Uterus (tissue), 3 donors: ENCODE measurements at regions not wholly inside any gene's neighbourhood (a gene's known extent, or its start where the extent isn't known, plus 50 kb on each side); places are given as distances from the start of the nearest gene placed in this dataset.

Experiments
- DNase-seq, 2 donors: peaks; one replicate each; pipeline ENCODE4 v3.0.0-alpha.2; 2019 to 2020
- H3K27ac ChIP-seq, 2 donors: fragments of 200-600 bp; sonication (generic); 1 replicate in 1 of 2; 2 replicates in 1 of 2; pipeline ENCODE4 v1.5.1; 2016 to 2018
- H3K27me3 ChIP-seq, 2 donors: fragments of 200-600 bp; sonication (generic); one replicate each; pipeline ENCODE4 v1.5.1; 2018 to 2019; ENCODE audit warnings: control low read depth in 1 of 2
- H3K36me3 ChIP-seq, 2 donors: fragments of 200-600 bp; sonication (generic); one replicate each; pipeline ENCODE4 v1.5.1; 2019; ENCODE audit warnings: control low read depth in 1 of 2
- H3K4me1 ChIP-seq, 2 donors: fragments of 200-600 bp; sonication (generic); one replicate each; pipeline ENCODE4 v1.5.1; 2018 to 2019; ENCODE audit warnings: control low read depth in 1 of 2
- H3K4me3 ChIP-seq, 2 donors: fragments of 200-600 bp; sonication (generic); 1 replicate in 1 of 2; 2 replicates in 1 of 2; pipeline ENCODE4 v1.5.1; 2018 to 2019; ENCODE audit warnings: mild to moderate bottlenecking in 1 of 2
- H3K9me3 ChIP-seq, 2 donors: fragments of 200-600 bp; sonication (generic); one replicate each; pipeline ENCODE4 v1.5.1; 2019; ENCODE audit warnings: control low read depth in 1 of 2
- CTCF ChIP-seq, 4 experiments: fragments of 200-600 bp in 2 of 4; fragments of 450-650 bp in 2 of 4; sonication (generic) in 2 of 4; IDR thresholded peaks; one replicate each; pipeline ENCODE4 v1.5.1; 2016 to 2019; ENCODE audit warnings: antibody characterized with exemption in 4 of 4, mild to moderate bottlenecking in 2 of 4, moderate library complexity in 1 of 4
- POLR2A ChIP-seq, 2 donors: fragments of 450-650 bp; IDR thresholded peaks; one replicate each; pipeline ENCODE4 v1.6.1; 2016; ENCODE audit warnings: antibody characterized with exemption in 2 of 2, mild to moderate bottlenecking in 1 of 2, moderate library complexity in 1 of 2
- intact Hi-C: fragments of 100-400 bp; cut with DNase I; formaldehyde crosslinking; loops from one replicate; pipeline ENCODE4 v1.15.1; 2023; ENCODE audit warnings: low total_unique reads
- donor health status: DM: yes; HTN: yes; CAD: no.

- Histone ChIP-seq H3K4me1 (no peaks in the 10 kb centered on the region), H3K27ac (no peak overlapping the region), H3K36me3 (no peaks in the 10 kb centered on the region), H3K9me3 (no peaks in the 10 kb centered on the region), H3K27me3 (no peaks in the 10 kb centered on the region), H3K4me3 (no peak overlapping the region)
- DNase-seq: no peak
- intact Hi-C loops: no loop called here
- no peak for TF ChIP-seq CTCF (IDR thresholded peaks at IDR 0.05)
- no peak for TF ChIP-seq POLR2A (IDR thresholded peaks at IDR 0.05)
These were observed 123.5 kb upstream of the NDP start for GRCh38 chrX:44096666-44097065.

DNA sequence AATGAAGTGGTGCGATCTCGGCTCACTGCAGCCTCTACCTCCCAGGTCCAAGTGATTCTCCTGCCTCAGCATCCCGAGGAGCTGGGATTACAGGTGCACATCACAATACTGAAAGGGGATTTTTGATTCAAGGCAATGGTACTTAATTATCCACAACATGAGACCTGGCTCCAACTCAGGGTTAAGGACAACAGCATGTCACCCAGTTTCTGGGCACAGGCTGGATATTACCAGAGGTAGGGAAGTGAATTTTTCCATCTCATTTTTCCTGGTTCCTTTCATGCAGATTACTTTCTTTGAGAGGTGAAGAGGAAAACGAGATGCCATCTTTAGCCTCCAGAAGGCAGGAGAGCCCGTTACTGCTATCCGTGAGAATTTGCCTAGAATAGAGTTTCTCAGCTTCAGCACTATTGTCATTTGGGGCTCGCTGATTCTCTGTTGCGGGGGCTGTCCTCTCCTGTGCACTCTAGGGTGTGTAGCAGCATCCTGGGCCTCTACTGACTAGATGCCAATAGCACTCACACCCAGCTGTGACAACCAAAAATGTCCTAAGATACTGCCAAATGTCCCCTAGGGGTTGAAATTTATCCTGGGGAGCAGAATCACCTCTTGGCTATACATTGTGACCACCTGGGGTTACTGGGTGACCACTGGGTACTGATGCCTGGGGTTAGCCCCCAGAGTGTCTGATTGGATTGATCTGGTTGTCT is 121.8 kb upstream of the NDP start:
- DNase-seq: no peak
- H3K4me3 ChIP-seq: no peak overlapping the region
- intact Hi-C loops: no loop called here
- TF ChIP-seq POLR2A (IDR thresholded peaks at IDR 0.05) (no peak), CTCF (IDR thresholded peaks at IDR 0.05) (no peak)
- no peak overlapping the region for H3K27ac ChIP-seq
- H3K27me3 ChIP-seq: no peaks in the 10 kb centered on the region
- no peaks in the 10 kb centered on the region for H3K36me3 ChIP-seq
- no peaks in the 10 kb centered on the region for H3K9me3 ChIP-seq
- no peaks in the 10 kb centered on the region for H3K4me1 ChIP-seq

- H3K27ac ChIP-seq: no peak overlapping the region
- TF ChIP-seq CTCF (IDR thresholded peaks at IDR 0.05) (no peak), POLR2A (IDR thresholded peaks at IDR 0.05) (no peak)
- no peaks in the 10 kb centered on the region for H3K27me3 ChIP-seq
- intact Hi-C loops: no loop called here
- H3K4me3 ChIP-seq: no peak overlapping the region
- H3K4me1 ChIP-seq: no peaks in the 10 kb centered on the region
- no peak for DNase-seq
- no peaks in the 10 kb centered on the region for H3K36me3 ChIP-seq
- no peaks in the 10 kb centered on the region for H3K9me3 ChIP-seq
These were observed 120.2 kb upstream of the NDP start for GRCh38 chrX:44093431-44093830.

GRCh38 chrX:44092778-44093177 is 119.6 kb upstream of the NDP start:
- intact Hi-C loops: no loop called here
- Histone ChIP-seq H3K36me3 (no peaks in the 10 kb centered on the region), H3K27me3 (no peaks in the 10 kb centered on the region), H3K9me3 (no peaks in the 10 kb centered on the region), H3K4me1 (no peaks in the 10 kb centered on the region), H3K4me3 (no peak overlapping the region), H3K27ac (no peak overlapping the region)
- DNase-seq: no peak
- TF ChIP-seq CTCF (IDR thresholded peaks at IDR 0.05) (no peak), POLR2A (IDR thresholded peaks at IDR 0.05) (no peak)

DNA sequence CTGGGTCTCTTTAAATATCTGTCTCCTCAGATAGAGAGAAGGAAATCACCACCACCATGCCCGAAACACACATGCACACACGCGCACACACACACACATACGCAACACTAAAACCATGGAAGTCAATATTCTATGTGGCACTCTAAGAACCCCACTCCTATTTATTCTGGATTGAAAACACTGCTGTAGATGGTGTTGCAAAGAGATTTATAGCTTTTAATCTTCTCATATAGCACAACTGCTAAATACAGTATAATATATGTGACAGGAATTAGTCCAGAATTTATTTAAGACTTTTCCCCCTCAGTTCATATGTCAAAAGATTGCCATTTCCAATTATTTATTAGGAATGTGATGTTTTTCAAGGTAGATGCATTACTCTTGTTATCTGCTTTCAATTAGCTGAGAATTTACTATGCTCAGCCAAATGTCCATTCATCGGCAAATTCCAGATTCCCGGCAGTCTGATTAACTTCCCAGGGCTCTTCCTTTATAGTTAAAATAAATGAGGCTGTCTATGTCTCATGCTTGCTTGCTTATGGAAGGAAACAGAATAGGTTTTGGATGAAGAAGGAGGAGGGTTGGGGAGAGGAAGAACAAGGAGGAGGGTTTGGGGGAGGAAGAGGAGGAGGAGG is 115.4 kb upstream of the NDP start:
- Histone ChIP-seq H3K9me3 (no peaks in the 10 kb centered on the region), H3K27me3 (no peaks in the 10 kb centered on the region), H3K4me3 (no peak overlapping the region), H3K4me1 (no peaks in the 10 kb centered on the region), H3K27ac (no peak overlapping the region), H3K36me3 (no peaks in the 10 kb centered on the region)
- TF ChIP-seq CTCF (IDR thresholded peaks at IDR 0.05) (no peak), POLR2A (IDR thresholded peaks at IDR 0.05) (no peak)
- DNase-seq: no peak
- intact Hi-C loops: no loop called here
